ENCODE measurements at regions not wholly inside any gene's neighbourhood (a gene's known extent, or its start where the extent isn't known, plus 50 kb on each side); places are given as distances from the start of the nearest gene placed in this dataset.

DNA sequence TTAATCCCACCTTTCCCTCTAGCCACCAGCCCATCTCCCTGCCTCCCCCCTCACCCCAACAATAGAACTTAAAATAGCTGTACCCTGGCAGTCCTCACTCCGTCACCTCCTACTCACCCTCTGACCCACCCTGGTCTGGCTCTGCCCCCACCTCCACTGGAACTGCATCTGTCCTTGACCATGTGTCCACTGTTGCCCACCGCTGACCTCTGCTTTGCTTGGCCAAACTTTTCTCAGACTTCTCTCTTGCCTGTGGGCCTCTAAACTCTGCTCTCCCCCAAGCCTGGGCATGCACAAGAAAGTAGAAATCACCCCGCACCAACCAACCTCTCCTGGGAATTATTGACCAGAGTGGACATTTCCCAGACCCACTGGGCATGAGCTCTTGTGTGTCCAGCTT, 169.8 kb downstream of the WSCD1 start:
- H3K4me2 ChIP-seq (ENCODE audit: control insufficient read depth, insufficient read depth): no peak overlapping the region
- H4K20me1 ChIP-seq (ENCODE audit: control insufficient read depth, insufficient read depth): no peaks in the 10 kb centered on the region
- BruUV-seq (replicated peaks): no TSS peak
- H3K79me2 ChIP-seq (ENCODE audit: control insufficient read depth, insufficient read depth, low read length): no peaks in the 10 kb centered on the region
- H3K4me3 ChIP-seq: no peak overlapping the region
- RAD21 ChIA-PET (ENCODE audit: unreplicated experiment): no interaction called here
- CTCF ChIA-PET: no interaction called here
- no peak overlapping the region for H3K27ac ChIP-seq (ENCODE audit: control insufficient read depth, insufficient read depth)
- POLR2A ChIA-PET: no interaction called here
- no peak overlapping the region for H2AFZ ChIP-seq (ENCODE audit: control insufficient read depth, low read depth, low read length)
- DNase-seq (ENCODE audit: low read depth, low spot score) (no peak), ATAC-seq (no peak), FAIRE-seq (no peak)
- no peaks in the 10 kb centered on the region for H3K4me1 ChIP-seq (ENCODE audit: control insufficient read depth, insufficient read depth, low read length)
- intact Hi-C loops (cut with micrococcal nuclease; ENCODE audit: unreplicated experiment): no loop called here
- TF ChIP-seq RAD21 (IDR thresholded peaks at IDR 0.05; ENCODE audit: insufficient read depth, low read depth, low read length) (no peak), KAT2A (conservative IDR thresholded peaks at IDR 0.05; ENCODE audit: control insufficient read depth, low read depth, low read length) (no peak), MYB (IDR thresholded peaks at IDR 0.05; ENCODE audit: borderline replicate concordance, low read depth, low read length) (no peak), USF1 (IDR thresholded peaks at IDR 0.05; ENCODE audit: borderline replicate concordance, extremely low read length, insufficient read depth, low read depth, low read length) (no peak), RELB (IDR thresholded peaks at IDR 0.05; ENCODE audit: low read depth) (no peak), JUND (IDR thresholded peaks at IDR 0.05; ENCODE audit: low read depth, low read length) (no peak), TCF12 (IDR thresholded peaks at IDR 0.05; ENCODE audit: low read depth, low read length) (no peak), WRNIP1 (IDR thresholded peaks at IDR 0.05; ENCODE audit: borderline replicate concordance, low read depth, low read length) (no peak), CHD4 (IDR thresholded peaks at IDR 0.05) (no peak), CHD2 (IDR thresholded peaks at IDR 0.05; ENCODE audit: borderline replicate concordance, low read depth, low read length) (no peak), POLR2AphosphoS2 (IDR thresholded peaks at IDR 0.05; ENCODE audit: low read depth, low read length) (no peak), ZNF207 (IDR thresholded peaks at IDR 0.05; ENCODE audit: borderline replicate concordance) (no peak), ATF3 (IDR thresholded peaks at IDR 0.05; ENCODE audit: borderline replicate concordance, extremely low read depth, low read depth, low read length) (no peak), DPF2 (IDR thresholded peaks at IDR 0.05) (no peak), ASH2L (IDR thresholded peaks at IDR 0.05; ENCODE audit: borderline replicate concordance, low read depth) (no peak), SPI1 (IDR thresholded peaks at IDR 0.05; ENCODE audit: borderline replicate concordance, insufficient read depth, low read depth, low read length) (no peak)
- TF ChIP-seq, protein P1, sequence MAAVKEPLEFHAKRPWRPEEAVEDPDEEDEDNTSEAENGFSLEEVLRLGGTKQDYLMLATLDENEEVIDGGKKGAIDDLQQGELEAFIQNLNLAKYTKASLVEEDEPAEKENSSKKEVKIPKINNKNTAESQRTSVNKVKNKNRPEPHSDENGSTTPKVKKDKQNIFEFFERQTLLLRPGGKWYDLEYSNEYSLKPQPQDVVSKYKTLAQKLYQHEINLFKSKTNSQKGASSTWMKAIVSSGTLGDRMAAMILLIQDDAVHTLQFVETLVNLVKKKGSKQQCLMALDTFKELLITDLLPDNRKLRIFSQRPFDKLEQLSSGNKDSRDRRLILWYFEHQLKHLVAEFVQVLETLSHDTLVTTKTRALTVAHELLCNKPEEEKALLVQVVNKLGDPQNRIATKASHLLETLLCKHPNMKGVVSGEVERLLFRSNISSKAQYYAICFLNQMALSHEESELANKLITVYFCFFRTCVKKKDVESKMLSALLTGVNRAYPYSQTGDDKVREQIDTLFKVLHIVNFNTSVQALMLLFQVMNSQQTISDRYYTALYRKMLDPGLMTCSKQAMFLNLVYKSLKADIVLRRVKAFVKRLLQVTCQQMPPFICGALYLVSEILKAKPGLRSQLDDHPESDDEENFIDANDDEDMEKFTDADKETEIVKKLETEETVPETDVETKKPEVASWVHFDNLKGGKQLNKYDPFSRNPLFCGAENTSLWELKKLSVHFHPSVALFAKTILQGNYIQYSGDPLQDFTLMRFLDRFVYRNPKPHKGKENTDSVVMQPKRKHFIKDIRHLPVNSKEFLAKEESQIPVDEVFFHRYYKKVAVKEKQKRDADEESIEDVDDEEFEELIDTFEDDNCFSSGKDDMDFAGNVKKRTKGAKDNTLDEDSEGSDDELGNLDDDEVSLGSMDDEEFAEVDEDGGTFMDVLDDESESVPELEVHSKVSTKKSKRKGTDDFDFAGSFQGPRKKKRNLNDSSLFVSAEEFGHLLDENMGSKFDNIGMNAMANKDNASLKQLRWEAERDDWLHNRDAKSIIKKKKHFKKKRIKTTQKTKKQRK (IDR thresholded peaks at IDR 0.05; ENCODE audit: low read depth, low read length): no peak
- TF ChIP-seq, protein P2, sequence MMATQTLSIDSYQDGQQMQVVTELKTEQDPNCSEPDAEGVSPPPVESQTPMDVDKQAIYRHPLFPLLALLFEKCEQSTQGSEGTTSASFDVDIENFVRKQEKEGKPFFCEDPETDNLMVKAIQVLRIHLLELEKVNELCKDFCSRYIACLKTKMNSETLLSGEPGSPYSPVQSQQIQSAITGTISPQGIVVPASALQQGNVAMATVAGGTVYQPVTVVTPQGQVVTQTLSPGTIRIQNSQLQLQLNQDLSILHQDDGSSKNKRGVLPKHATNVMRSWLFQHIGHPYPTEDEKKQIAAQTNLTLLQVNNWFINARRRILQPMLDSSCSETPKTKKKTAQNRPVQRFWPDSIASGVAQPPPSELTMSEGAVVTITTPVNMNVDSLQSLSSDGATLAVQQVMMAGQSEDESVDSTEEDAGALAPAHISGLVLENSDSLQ (IDR thresholded peaks at IDR 0.05): no peak
- H3K36me3 ChIP-seq (ENCODE audit: control insufficient read depth in 2 of 2, insufficient read depth in 2 of 2, low read length in 1 of 2): no peaks in the 10 kb centered on the region
- no peak overlapping the region for H3K9ac ChIP-seq (ENCODE audit: control insufficient read depth, insufficient read depth, low read length)
- SMC1A ChIA-PET (ENCODE audit: uncharacterized antibody, unreplicated experiment): no interaction called here
- no peaks in the 10 kb centered on the region; a peak in 1 of 4 replicates for H3K27me3 ChIP-seq (replicated peaks in 1 of 2; ENCODE audit: control insufficient read depth in 2 of 2, insufficient read depth in 2 of 2, low read length in 1 of 2)
- in situ Hi-C loops (cut with MboI): no loop called here
- no peaks in the 10 kb centered on the region for H3K9me3 ChIP-seq (replicated peaks; ENCODE audit: control insufficient read depth, insufficient read depth, low read length)
- 6% methylated on average over 3 of the region's 3 CpGs for WGBS (ENCODE audit: insufficient coverage, insufficient replicate concordance, low lambda C conversion rate, missing lambda C conversion rate)
